ENCODE measurements at regions not wholly inside any gene's neighbourhood (a gene's known extent, or its start where the extent isn't known, plus 50 kb on each side); places are given as distances from the start of the nearest gene placed in this dataset.
"Not testable (repeated sequence)": the region's sequence is repeated elsewhere in the genome, so short reads cannot be mapped to it uniquely, and the experiment has no call there.

GRCh38 chr5:2151301-2151888, 268.7 kb upstream of the IRX4 start:
- H3K9me3 ChIP-seq (ENCODE audit: control insufficient read depth, low read length); H3K9ac ChIP-seq (ENCODE audit: low read length); H3K4me3 ChIP-seq (ENCODE audit: low read length); DNase-seq (ENCODE audit: low read depth); H3K4me1 ChIP-seq (ENCODE audit: control insufficient read depth, insufficient read depth, low read length); H3K36me3 ChIP-seq (ENCODE audit: control insufficient read depth, insufficient read depth, low read length, severe bottlenecking): not testable (repeated sequence)
- peaks cover 11% of the 10 kb centered on the region for H3K27me3 ChIP-seq (replicated peaks; ENCODE audit: control insufficient read depth, insufficient read depth, low read length)

- no peaks in the 10 kb centered on the region for H3K4me1 ChIP-seq (ENCODE audit: control insufficient read depth, insufficient read depth, low read length)
- no peak for DNase-seq (ENCODE audit: low read depth)
Measured at GRCh38 chr5:2149195-2149539, 266.4 kb upstream of the IRX4 start.

GRCh38 chr5:2148312-2149194, 265.8 kb upstream of the IRX4 start:
- Histone ChIP-seq H3K36me3 (ENCODE audit: control insufficient read depth, insufficient read depth, low read length, severe bottlenecking) (no peaks in the 10 kb centered on the region), H3K27me3 (replicated peaks; ENCODE audit: control insufficient read depth, insufficient read depth, low read length) (peaks cover 4% of the 10 kb centered on the region), H3K9me3 (ENCODE audit: control insufficient read depth, low read length) (peaks cover 8% of the 10 kb centered on the region), H3K4me3 (ENCODE audit: low read length) (no peak overlapping the region), H3K9ac (ENCODE audit: low read length) (no peak overlapping the region), H3K4me1 (ENCODE audit: control insufficient read depth, insufficient read depth, low read length) (no peaks in the 10 kb centered on the region)
- no peak for DNase-seq (ENCODE audit: low read depth)

More at GRCh38 chr5:2149195-2149539, 266.4 kb upstream of the IRX4 start:
- no peaks in the 10 kb centered on the region for H3K36me3 ChIP-seq (ENCODE audit: control insufficient read depth, insufficient read depth, low read length, severe bottlenecking)
- H3K27me3 ChIP-seq (replicated peaks; ENCODE audit: control insufficient read depth, insufficient read depth, low read length) = peaks cover 6% of the 10 kb centered on the region
- H3K4me3 ChIP-seq (ENCODE audit: low read length) = no peak overlapping the region
- H3K9ac ChIP-seq (ENCODE audit: low read length) = no peak overlapping the region
- peaks cover 8% of the 10 kb centered on the region for H3K9me3 ChIP-seq (ENCODE audit: control insufficient read depth, low read length)

- no peaks in the 10 kb centered on the region for H3K27me3 ChIP-seq (replicated peaks; ENCODE audit: control insufficient read depth, insufficient read depth, low read length)
- no peak overlapping the region for H3K9ac ChIP-seq (ENCODE audit: low read length)
- no peaks in the 10 kb centered on the region for H3K4me1 ChIP-seq (ENCODE audit: control insufficient read depth, insufficient read depth, low read length)
- H3K36me3 ChIP-seq (ENCODE audit: control insufficient read depth, insufficient read depth, low read length, severe bottlenecking) = no peaks in the 10 kb centered on the region
- DNase-seq (ENCODE audit: low read depth) = no peak
- H3K9me3 ChIP-seq (ENCODE audit: control insufficient read depth, low read length) = peaks cover 8% of the 10 kb centered on the region
- H3K4me3 ChIP-seq (ENCODE audit: low read length) = no peak overlapping the region
Measured at GRCh38 chr5:2147504-2148311, 265.0 kb upstream of the IRX4 start.

- no peak for DNase-seq (ENCODE audit: low read depth)
- Histone ChIP-seq H3K4me3 (ENCODE audit: low read length) (no peak overlapping the region), H3K27me3 (replicated peaks; ENCODE audit: control insufficient read depth, insufficient read depth, low read length) (peaks cover 6% of the 10 kb centered on the region), H3K9me3 (ENCODE audit: control insufficient read depth, low read length) (peaks cover 8% of the 10 kb centered on the region), H3K4me1 (ENCODE audit: control insufficient read depth, insufficient read depth, low read length) (no peaks in the 10 kb centered on the region), H3K9ac (ENCODE audit: low read length) (no peak overlapping the region), H3K36me3 (ENCODE audit: control insufficient read depth, insufficient read depth, low read length, severe bottlenecking) (no peaks in the 10 kb centered on the region)
Measured at GRCh38 chr5:2143646-2144353, 261.1 kb upstream of the IRX4 start.

- Histone ChIP-seq H3K9me3 (ENCODE audit: control insufficient read depth, low read length) (peaks cover 8% of the 10 kb centered on the region), H3K4me3 (ENCODE audit: low read length) (no peak overlapping the region), H3K36me3 (ENCODE audit: control insufficient read depth, insufficient read depth, low read length, severe bottlenecking) (no peaks in the 10 kb centered on the region), H3K4me1 (ENCODE audit: control insufficient read depth, insufficient read depth, low read length) (no peaks in the 10 kb centered on the region), H3K9ac (ENCODE audit: low read length) (no peak overlapping the region), H3K27me3 (replicated peaks; ENCODE audit: control insufficient read depth, insufficient read depth, low read length) (peaks cover 6% of the 10 kb centered on the region)
- DNase-seq (ENCODE audit: low read depth) = no peak
Measured at GRCh38 chr5:2143088-2143487, 260.4 kb upstream of the IRX4 start.

- peaks cover 6% of the 10 kb centered on the region for H3K27me3 ChIP-seq (replicated peaks; ENCODE audit: control insufficient read depth, insufficient read depth, low read length)
- no peak for DNase-seq (ENCODE audit: low read depth)
- no peak overlapping the region for H3K4me3 ChIP-seq (ENCODE audit: low read length)
- H3K4me1 ChIP-seq (ENCODE audit: control insufficient read depth, insufficient read depth, low read length) = no peaks in the 10 kb centered on the region
- no peaks in the 10 kb centered on the region for H3K36me3 ChIP-seq (ENCODE audit: control insufficient read depth, insufficient read depth, low read length, severe bottlenecking)
- H3K9me3 ChIP-seq (ENCODE audit: control insufficient read depth, low read length) = peaks cover 8% of the 10 kb centered on the region
- H3K9ac ChIP-seq (ENCODE audit: low read length) = no peak overlapping the region
Measured at GRCh38 chr5:2142456-2142954, 259.8 kb upstream of the IRX4 start.

- peaks cover 7% of the 10 kb centered on the region for H3K9me3 ChIP-seq (ENCODE audit: control insufficient read depth, low read length)
- H3K4me3 ChIP-seq (ENCODE audit: low read length) = no peak overlapping the region
- no peak for DNase-seq (ENCODE audit: low read depth)
- peaks cover 6% of the 10 kb centered on the region for H3K27me3 ChIP-seq (replicated peaks; ENCODE audit: control insufficient read depth, insufficient read depth, low read length)
- H3K36me3 ChIP-seq (ENCODE audit: control insufficient read depth, insufficient read depth, low read length, severe bottlenecking) = no peaks in the 10 kb centered on the region
- H3K4me1 ChIP-seq (ENCODE audit: control insufficient read depth, insufficient read depth, low read length) = no peaks in the 10 kb centered on the region
- no peak overlapping the region for H3K9ac ChIP-seq (ENCODE audit: low read length)
Measured at GRCh38 chr5:2141254-2142000, 258.7 kb upstream of the IRX4 start.

- peaks cover 6% of the 10 kb centered on the region for H3K27me3 ChIP-seq (replicated peaks; ENCODE audit: control insufficient read depth, insufficient read depth, low read length)
- H3K9ac ChIP-seq (ENCODE audit: low read length) = no peak overlapping the region
- no peak for DNase-seq (ENCODE audit: low read depth)
- H3K36me3 ChIP-seq (ENCODE audit: control insufficient read depth, insufficient read depth, low read length, severe bottlenecking) = no peaks in the 10 kb centered on the region
- H3K4me1 ChIP-seq (ENCODE audit: control insufficient read depth, insufficient read depth, low read length) = no peaks in the 10 kb centered on the region
- peaks cover 5% of the 10 kb centered on the region for H3K9me3 ChIP-seq (ENCODE audit: control insufficient read depth, low read length)
- no peak overlapping the region for H3K4me3 ChIP-seq (ENCODE audit: low read length)
Measured at GRCh38 chr5:2140501-2141175, 257.9 kb upstream of the IRX4 start.

GRCh38 chr5:2139478-2139877, 256.8 kb upstream of the IRX4 start:
- peaks cover 6% of the 10 kb centered on the region for H3K27me3 ChIP-seq (replicated peaks; ENCODE audit: control insufficient read depth, insufficient read depth, low read length)
- DNase-seq (ENCODE audit: low read depth) = no peak
- no peak overlapping the region for H3K4me3 ChIP-seq (ENCODE audit: low read length)
- H3K4me1 ChIP-seq (ENCODE audit: control insufficient read depth, insufficient read depth, low read length) = peaks cover 9% of the 10 kb centered on the region
- no peaks in the 10 kb centered on the region for H3K36me3 ChIP-seq (ENCODE audit: control insufficient read depth, insufficient read depth, low read length, severe bottlenecking)
- H3K9ac ChIP-seq (ENCODE audit: low read length) = no peak overlapping the region
- H3K9me3 ChIP-seq (ENCODE audit: control insufficient read depth, low read length) = no peaks in the 10 kb centered on the region

Measured in adipocyte (in vitro differentiated cells).